SHP77 (cell line): ENCODE measurements at regions not wholly inside any gene's neighbourhood (a gene's known extent, or its start where the extent isn't known, plus 50 kb on each side); places are given as distances from the start of the nearest gene placed in this dataset.
"Not testable (repeated sequence)": the region's sequence is repeated elsewhere in the genome, so short reads cannot be mapped to it uniquely, and the experiment has no call there.

Experiments
- DNase-seq, 2 experiments: peaks; one replicate each; lab custom pipeline; 2025; lab: John Stamatoyannopoulos, UW

- no peak for DNase-seq
Observed at GRCh38 chr4:143819029-143819428, 86.3 kb downstream of the GYPE start.

DNA sequence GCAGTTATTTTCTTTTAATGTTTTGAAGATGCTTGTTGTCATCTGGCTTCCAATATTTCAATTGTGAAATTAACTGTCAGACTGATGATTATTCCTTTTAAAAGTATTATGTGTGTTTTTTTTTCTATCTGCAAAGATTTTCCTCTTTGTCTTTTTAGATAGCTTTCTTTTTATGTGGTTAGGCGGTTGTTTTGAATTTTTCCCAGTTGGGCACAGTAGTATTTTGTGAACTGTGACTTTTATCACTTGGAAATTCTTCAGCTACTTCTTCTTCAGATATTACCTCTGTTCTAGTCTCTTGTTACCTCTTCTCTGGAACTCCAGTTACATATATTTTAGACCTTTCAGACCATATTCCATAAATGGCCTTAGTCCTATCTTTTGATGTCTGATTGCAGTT lies 87.5 kb downstream of the GYPE start:
- DNase-seq = not testable (repeated sequence)

GRCh38 chr4:143815375-143815774 lies 90.0 kb downstream of the GYPE start:
- not testable (repeated sequence) for DNase-seq

- DNase-seq = not testable (repeated sequence)
Observed at GRCh38 chr4:143813431-143814154, 91.8 kb downstream of the GYPE start.

GRCh38 chr4:143791693-143792092 lies 91.2 kb upstream of the FREM3 start:
- DNase-seq = not testable (repeated sequence)

GRCh38 chr4:143790425-143790824 lies 90.0 kb upstream of the FREM3 start:
- DNase-seq = not testable (repeated sequence)

- DNase-seq = not testable (repeated sequence)
Observed at GRCh38 chr4:143789618-143790017, 89.1 kb upstream of the FREM3 start.

DNA sequence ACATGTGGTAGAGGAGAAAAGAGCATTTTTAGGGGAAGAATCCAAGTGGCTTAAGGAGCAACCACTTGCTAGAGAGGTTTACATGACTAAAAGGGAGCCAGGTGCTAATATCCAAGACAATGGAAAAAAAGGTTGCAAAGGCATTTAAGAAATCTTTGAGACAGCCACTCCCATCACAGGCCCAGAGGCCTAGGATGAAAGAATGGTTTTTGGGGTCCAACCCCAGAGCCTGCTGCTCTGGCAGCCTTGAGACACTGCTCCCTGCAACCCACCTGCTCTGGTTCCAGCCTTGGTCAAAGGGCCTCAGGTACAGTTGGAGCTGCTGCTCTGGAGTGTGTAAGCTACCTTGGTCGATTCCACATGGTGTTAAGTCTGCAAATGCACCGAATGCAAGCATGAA lies 84.1 kb upstream of the FREM3 start:
- no peak for DNase-seq

GRCh38 chr4:143782521-143782920 lies 82.0 kb upstream of the FREM3 start:
- no peak for DNase-seq

GRCh38 chr4:143773998-143774895 lies 73.8 kb upstream of the FREM3 start:
- DNase-seq = peak; percentile 9 to 20

DNA sequence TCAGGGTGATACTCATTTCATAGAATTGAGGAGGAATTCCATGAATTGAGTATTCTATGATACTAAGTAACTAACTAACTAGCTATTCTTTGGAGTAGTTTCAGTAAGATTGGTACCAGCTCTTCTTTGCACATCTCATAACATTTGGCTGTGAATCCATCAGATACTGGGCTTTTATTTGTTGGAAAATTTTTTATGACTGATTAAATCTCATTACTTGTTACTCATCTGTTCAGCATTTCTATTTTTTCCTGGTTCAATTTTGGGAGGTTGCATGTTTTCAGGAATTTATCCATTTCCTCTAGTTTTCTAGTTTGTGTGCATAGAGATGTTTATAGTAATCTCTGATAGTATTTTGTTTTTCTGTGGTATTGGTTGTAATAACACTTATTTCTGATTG lies 70.8 kb upstream of the FREM3 start:
- no peak for DNase-seq

DNA sequence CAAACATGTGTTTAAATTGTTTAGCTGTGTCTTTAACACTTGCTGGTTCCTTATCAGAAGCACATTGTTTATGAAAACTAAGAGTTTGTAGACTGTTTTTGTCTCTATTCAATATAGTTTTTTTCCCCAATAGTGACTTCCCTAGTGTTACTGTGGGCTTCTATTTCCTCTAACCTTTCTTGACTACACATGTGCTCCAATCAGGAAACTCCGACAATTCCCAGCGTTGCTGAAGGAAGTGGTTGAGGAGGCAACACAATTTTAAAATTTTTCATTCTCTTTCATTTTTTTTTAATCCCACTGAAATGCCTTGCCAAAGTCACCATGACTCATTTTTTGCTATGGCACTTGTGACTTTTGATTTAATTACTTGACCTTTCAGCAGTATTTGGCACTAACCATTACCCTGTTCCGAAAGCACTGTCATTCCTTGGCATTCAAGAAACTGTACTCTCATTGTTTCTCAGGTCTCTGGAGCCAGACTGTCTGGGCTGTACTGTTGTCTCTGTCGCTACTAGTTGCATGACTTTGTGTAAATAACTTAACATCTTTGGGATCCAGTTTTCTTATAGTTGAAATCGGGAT lies 67.6 kb upstream of the FREM3 start:
- DNase-seq = no peak

GRCh38 chr4:143763587-143763986 lies 63.1 kb upstream of the FREM3 start:
- no peak for DNase-seq

- DNase-seq = no peak
Observed at GRCh38 chr4:143762511-143762910, 62.0 kb upstream of the FREM3 start.
